Parathyroid adenoma (tissue), 2 donors: ENCODE measurements at regions not wholly inside any gene's neighbourhood (a gene's known extent, or its start where the extent isn't known, plus 50 kb on each side); places are given as distances from the start of the nearest gene placed in this dataset.

Experiments
- H2AFZ ChIP-seq: fragments of 300-600 bp; sonication (generic); one replicate; pipeline ENCODE4 v1.7.0; 2017; ENCODE audit warnings: antibody characterized with exemption, mild to moderate bottlenecking
- H3K27ac ChIP-seq: fragments of 300-600 bp; sonication (generic); one replicate; pipeline ENCODE4 v1.7.0; 2017
- H3K27me3 ChIP-seq: fragments of 300-600 bp; sonication (generic); one replicate; pipeline ENCODE4 v1.7.0; 2017; ENCODE audit warnings: low read length; ENCODE audit not compliant: control insufficient read depth, insufficient read depth
- H3K36me3 ChIP-seq: fragments of 300-600 bp; sonication (generic); one replicate; pipeline ENCODE4 v1.7.0; 2017; ENCODE audit warnings: low read length; ENCODE audit not compliant: control insufficient read depth, insufficient read depth
- H3K4me1 ChIP-seq: fragments of 300-600 bp; sonication (generic); one replicate; pipeline ENCODE4 v1.7.0; 2017; ENCODE audit warnings: control low read depth
- H3K4me2 ChIP-seq: fragments of 300-600 bp; sonication (generic); one replicate; pipeline ENCODE4 v1.7.0; 2017; ENCODE audit warnings: low read length
- H3K4me3 ChIP-seq: fragments of 300-600 bp; sonication (generic); one replicate; pipeline ENCODE4 v1.7.0; 2017; ENCODE audit warnings: low read depth, low read length
- H3K79me2 ChIP-seq: fragments of 300-600 bp; sonication (generic); one replicate; pipeline ENCODE4 v1.7.0; 2017; ENCODE audit warnings: control low read depth
- H3K9ac ChIP-seq: fragments of 300-600 bp; sonication (generic); one replicate; pipeline ENCODE4 v1.7.0; 2017; ENCODE audit warnings: mild to moderate bottlenecking
- H3K9me3 ChIP-seq: fragments of 300-600 bp; sonication (generic); one replicate; pipeline ENCODE4 v1.7.0; 2017; ENCODE audit warnings: low read length; ENCODE audit not compliant: control insufficient read depth
- CTCF ChIP-seq: fragments of 300-600 bp; sonication (generic); IDR thresholded peaks from one replicate; pipeline ENCODE4 v1.7.0; 2017; ENCODE audit warnings: antibody characterized with exemption, mild to moderate bottlenecking
- donor health status: primary hyperparathyroidism.

- H3K9ac ChIP-seq: no peak overlapping the region
- no peaks in the 10 kb centered on the region for H3K9me3 ChIP-seq
- H3K4me3 ChIP-seq: no peak overlapping the region
- H3K36me3 ChIP-seq: no peaks in the 10 kb centered on the region
- H3K4me1 ChIP-seq: no peaks in the 10 kb centered on the region
- no peak overlapping the region for H2AFZ ChIP-seq
- H3K27ac ChIP-seq: no peak overlapping the region
- H3K27me3 ChIP-seq: no peaks in the 10 kb centered on the region
- no peak for TF ChIP-seq CTCF
- H3K4me2 ChIP-seq: no peak overlapping the region
- no peaks in the 10 kb centered on the region for H3K79me2 ChIP-seq
These were observed 463.8 kb upstream of the ARGLU1 start for GRCh38 chr13:107031716-107032115.

GRCh38 chr13:107028751-107029150 lies 460.8 kb upstream of the ARGLU1 start:
- H3K9me3 ChIP-seq: no peaks in the 10 kb centered on the region
- H3K79me2 ChIP-seq: no peaks in the 10 kb centered on the region
- no peaks in the 10 kb centered on the region for H3K27me3 ChIP-seq
- no peak overlapping the region for H3K27ac ChIP-seq
- no peak overlapping the region for H3K9ac ChIP-seq
- TF ChIP-seq CTCF: no peak
- H3K36me3 ChIP-seq: no peaks in the 10 kb centered on the region
- H3K4me2 ChIP-seq: no peak overlapping the region
- H3K4me3 ChIP-seq: no peak overlapping the region
- H2AFZ ChIP-seq: no peak overlapping the region
- no peaks in the 10 kb centered on the region for H3K4me1 ChIP-seq

- no peaks in the 10 kb centered on the region for H3K36me3 ChIP-seq
- no peak overlapping the region for H2AFZ ChIP-seq
- H3K4me2 ChIP-seq: no peak overlapping the region
- H3K79me2 ChIP-seq: no peaks in the 10 kb centered on the region
- H3K9ac ChIP-seq: no peak overlapping the region
- H3K9me3 ChIP-seq: no peaks in the 10 kb centered on the region
- H3K4me1 ChIP-seq: no peaks in the 10 kb centered on the region
- H3K4me3 ChIP-seq: no peak overlapping the region
- no peaks in the 10 kb centered on the region for H3K27me3 ChIP-seq
- no peak for TF ChIP-seq CTCF
- H3K27ac ChIP-seq: no peak overlapping the region
These were observed 458.1 kb upstream of the ARGLU1 start for GRCh38 chr13:107025991-107026390.

- Histone ChIP-seq H3K36me3 (no peaks in the 10 kb centered on the region), H3K27me3 (no peaks in the 10 kb centered on the region), H3K4me3 (no peak overlapping the region), H3K4me1 (no peaks in the 10 kb centered on the region), H3K4me2 (no peak overlapping the region), H3K9ac (no peak overlapping the region), H3K9me3 (no peaks in the 10 kb centered on the region), H2AFZ (no peak overlapping the region), H3K79me2 (no peaks in the 10 kb centered on the region), H3K27ac (no peak overlapping the region)
- no peak for TF ChIP-seq CTCF
These were observed 455.4 kb upstream of the ARGLU1 start for GRCh38 chr13:107023335-107023734.

GRCh38 chr13:107020393-107020792 lies 452.5 kb upstream of the ARGLU1 start:
- H3K4me2 ChIP-seq: no peak overlapping the region
- H3K27me3 ChIP-seq: no peaks in the 10 kb centered on the region
- H3K27ac ChIP-seq: no peak overlapping the region
- H3K4me1 ChIP-seq: no peaks in the 10 kb centered on the region
- no peak overlapping the region for H2AFZ ChIP-seq
- TF ChIP-seq CTCF: no peak
- no peaks in the 10 kb centered on the region for H3K36me3 ChIP-seq
- H3K4me3 ChIP-seq: no peak overlapping the region
- H3K79me2 ChIP-seq: no peaks in the 10 kb centered on the region
- H3K9ac ChIP-seq: no peak overlapping the region
- H3K9me3 ChIP-seq: no peaks in the 10 kb centered on the region
